ENCODE measurements at regions not wholly inside any gene's neighbourhood (a gene's known extent, or its start where the extent isn't known, plus 50 kb on each side); places are given as distances from the start of the nearest gene placed in this dataset.

GRCh38 chr10:35848412-35848811 is 206.3 kb upstream of the FZD8 start:
- no peak overlapping the region for H3K4me3 Mint-ChIP-seq
- peaks cover 0 to 3% (median 1%) of the 10 kb centered on the region in 3 donors for H3K27me3 Mint-ChIP-seq (ENCODE audit: low read depth in 3 of 3)
- H3K4me2 ChIP-seq (replicated peaks; ENCODE audit: extremely low read depth, low read length, poor library complexity, severe bottlenecking), result no peak overlapping the region
- H3K4me1 Mint-ChIP-seq, result no peaks in the 10 kb centered on the region
- no peak overlapping the region for H3K27ac ChIP-seq (ENCODE audit: low read depth in 1 of 2, low read length in 2 of 2)
- H3K36me3 Mint-ChIP-seq, result no peaks in the 10 kb centered on the region
- peaks cover 0 to 6% (median 4%) of the 10 kb centered on the region in 7 donors for H3K9me3 Mint-ChIP-seq
- no peak overlapping the region for H3K27ac Mint-ChIP-seq
- no peaks in the 10 kb centered on the region for H3K79me2 ChIP-seq (ENCODE audit: insufficient read depth, low read length)
- H3K4me3 ChIP-seq (replicated peaks in 1 of 3; ENCODE audit: low read depth in 2 of 3, low read length in 3 of 3), result no peak overlapping the region
- 100% methylated on average over 2 of the region's 5 CpGs for WGBS (ENCODE audit: insufficient coverage)
- no peaks in the 10 kb centered on the region for H3K4me1 ChIP-seq (ENCODE audit: control insufficient read depth in 1 of 2, insufficient read depth in 2 of 2, low read length in 2 of 2)
- no peak for DNase-seq
- H3K9ac ChIP-seq (ENCODE audit: insufficient read depth, low read length, poor library complexity, severe bottlenecking), result no peak overlapping the region
- H4K20me1 ChIP-seq (ENCODE audit: insufficient read depth, low read length), result no peaks in the 10 kb centered on the region
- TF ChIP-seq CTCF (IDR thresholded peaks at IDR 0.05), result no peak
- no peaks in the 10 kb centered on the region for H3K36me3 ChIP-seq (replicated peaks in 1 of 2; ENCODE audit: control insufficient read depth in 1 of 2, insufficient read depth in 2 of 2, low read length in 2 of 2)
- peaks cover 0 to 2% of the 10 kb centered on the region in 2 donors for H3K9me3 ChIP-seq (replicated peaks in 1 of 2; ENCODE audit: control insufficient read depth in 1 of 2, insufficient read depth in 1 of 2, low read length in 2 of 2)
- no peak overlapping the region for H2AFZ ChIP-seq (ENCODE audit: insufficient read depth, low read depth, low read length, poor library complexity, severe bottlenecking)
- intact Hi-C loops (cut with micrococcal nuclease), result no loop called here
- no peaks in the 10 kb centered on the region for H3K27me3 ChIP-seq (ENCODE audit: control insufficient read depth in 2 of 2, insufficient read depth in 2 of 2, low read length in 2 of 2)

GRCh38 chr10:35844686-35845085 is 202.6 kb upstream of the FZD8 start:
- DNase-seq, result no peak
- intact Hi-C loops (cut with micrococcal nuclease), result no loop called here
- Histone ChIP-seq H4K20me1 (ENCODE audit: insufficient read depth, low read length) (no peaks in the 10 kb centered on the region), H3K79me2 (ENCODE audit: insufficient read depth, low read length) (no peaks in the 10 kb centered on the region), H3K4me3 (replicated peaks in 1 of 3; ENCODE audit: low read depth in 2 of 3, low read length in 3 of 3) (no peak overlapping the region), H3K4me2 (replicated peaks; ENCODE audit: extremely low read depth, low read length, poor library complexity, severe bottlenecking) (no peak overlapping the region), H3K9me3 (replicated peaks in 1 of 2; ENCODE audit: control insufficient read depth in 1 of 2, insufficient read depth in 1 of 2, low read length in 2 of 2) (peaks cover 0 to 6% of the 10 kb centered on the region in 2 donors), H3K4me1 (ENCODE audit: control insufficient read depth in 1 of 2, insufficient read depth in 2 of 2, low read length in 2 of 2) (no peaks in the 10 kb centered on the region), H3K27me3 (ENCODE audit: control insufficient read depth in 2 of 2, insufficient read depth in 2 of 2, low read length in 2 of 2) (no peaks in the 10 kb centered on the region), H3K27ac (ENCODE audit: low read depth in 1 of 2, low read length in 2 of 2) (no peak overlapping the region), H3K36me3 (replicated peaks in 1 of 2; ENCODE audit: control insufficient read depth in 1 of 2, insufficient read depth in 2 of 2, low read length in 2 of 2) (no peaks in the 10 kb centered on the region), H3K9ac (ENCODE audit: insufficient read depth, low read length, poor library complexity, severe bottlenecking) (no peak overlapping the region), H2AFZ (ENCODE audit: insufficient read depth, low read depth, low read length, poor library complexity, severe bottlenecking) (no peak overlapping the region)
- TF ChIP-seq CTCF (IDR thresholded peaks at IDR 0.05), result no peak
- Mint-ChIP-seq H3K4me1 (no peaks in the 10 kb centered on the region), H3K27me3 (ENCODE audit: low read depth in 3 of 3) (peaks cover 0 to 5% (median 1%) of the 10 kb centered on the region in 3 donors), H3K4me3 (no peak overlapping the region), H3K9me3 (peaks cover 0 to 6% (median 3%) of the 10 kb centered on the region in 7 donors), H3K27ac (no peak overlapping the region), H3K36me3 (no peaks in the 10 kb centered on the region)
- WGBS (ENCODE audit: insufficient coverage), result no CpG with 5 or more reads among the region's 5 CpGs
